A549 (cell line): ENCODE measurements at regions not wholly inside any gene's neighbourhood (a gene's known extent, or its start where the extent isn't known, plus 50 kb on each side); places are given as distances from the start of the nearest gene placed in this dataset.

Experiments used
- ATAC-seq, 2 experiments: fragments of 200-7000 bp in 1 of 2; fragments of >200 bp in 1 of 2; cut with Nextera tagmentation in 1 of 2; cut with Tn5 transposase in 1 of 2; 3 replicates each; pipeline versions ENCODE4 v1.8.0 to v1.9.1; 2018 to 2020; ENCODE audit warnings: mild to moderate bottlenecking in 1 of 2, moderate library complexity in 1 of 2
- CTCF ChIA-PET: fragments of 300-600 bp; sonication (Branson Sonifier 250); formaldehyde crosslinking; extraction: SDS; loops from one replicate; lab custom pipeline; 2021; ENCODE audit warnings: antibody characterized with exemption, inconsistent platforms; lab: Yijun Ruan, JAX
- POLR2A ChIA-PET: fragments of 350-600 bp; formaldehyde crosslinking; extraction: SDS; loops from one replicate; lab custom pipeline; 2021; ENCODE audit warnings: antibody characterized with exemption, inconsistent platforms; lab: Yijun Ruan, JAX
- DNase-seq, 2 experiments: peaks; one replicate each; pipeline versions ENCODE4 v3.0.0 to v3.0.0-alpha.2; 2011 to 2016; ENCODE audit warnings: low read depth in 1 of 2, low spot score in 1 of 2
- FAIRE-seq: peaks from 2 replicates; lab custom pipeline; 2011; peaks lifted over from hg19 to GRCh38; lab: Jason Lieb, UNC
- H3K27ac ChIP-seq, 2 experiments: fragments of >200 bp; sonication (Bioruptor Twin); formaldehyde crosslinking; 3 replicates each; pipeline ENCODE4 v1.5.1; 2016 to 2017
- H3K4me1 ChIP-seq: fragments of >200 bp; sonication (Bioruptor Twin); formaldehyde crosslinking; 3 replicates; pipeline ENCODE4 v1.6.1; 2016
- H3K4me2 ChIP-seq: fragments of >200 bp; sonication (Bioruptor Twin); formaldehyde crosslinking; 3 replicates; pipeline ENCODE4 v1.6.1; 2016
- H3K4me3 ChIP-seq: fragments of >200 bp; sonication (Bioruptor Twin); formaldehyde crosslinking; 3 replicates; pipeline ENCODE4 v1.5.1; 2016
- H3K9me3 ChIP-seq: fragments of >200 bp; sonication (Bioruptor Twin); formaldehyde crosslinking; 3 replicates; pipeline ENCODE4 v1.6.1; 2016
- ATOH8 ChIP-seq: fragments of 250-450 bp; sonication (Bioruptor Pico); IDR thresholded peaks from 2 replicates; pipeline ENCODE4 v1.5.0; 2020; ENCODE audit warnings: low read depth, mild to moderate bottlenecking, moderate library complexity
- CBX2 ChIP-seq: fragments of 200-600 bp; sonication (generic); IDR thresholded peaks from 2 replicates; pipeline ENCODE4 v1.6.1; 2016; ENCODE audit warnings: low read depth, mild to moderate bottlenecking, borderline replicate concordance
- E2F6 ChIP-seq: IDR thresholded peaks from 2 replicates; pipeline ENCODE4 v1.6.1; 2012; ENCODE audit warnings: low read depth, borderline replicate concordance
- EHF ChIP-seq: fragments of 250-450 bp; sonication (Bioruptor Pico); IDR thresholded peaks from 2 replicates; pipeline ENCODE4 v1.5.0; 2020; ENCODE audit warnings: mild to moderate bottlenecking
- EP300 ChIP-seq, 2 experiments: fragments of >200 bp; sonication (Bioruptor Twin); formaldehyde crosslinking; IDR thresholded peaks; 2 replicates in 1 of 2; 3 replicates in 1 of 2; pipeline ENCODE4 v1.6.1; 2016 to 2017
- ESRRA ChIP-seq: fragments of 150-350 bp; IDR thresholded peaks from 2 replicates; pipeline ENCODE4 v1.6.1; 2014; ENCODE audit warnings: mild to moderate bottlenecking, low read length, borderline replicate concordance
- FOSL2 ChIP-seq, 2 experiments: fragments of 450-650 bp in 1 of 2; fragments of >200 bp in 1 of 2; sonication (Bioruptor Twin) in 1 of 2; formaldehyde crosslinking; IDR thresholded peaks; 2 replicates each; pipeline versions ENCODE4 v1.5.0 to v1.6.1; 2016 to 2020; ENCODE audit warnings: mild to moderate bottlenecking in 1 of 2, moderate library complexity in 1 of 2
- HDAC2 ChIP-seq: fragments of 200-600 bp; sonication (generic); IDR thresholded peaks from 2 replicates; pipeline ENCODE4 v1.6.1; 2016
- HES2 ChIP-seq: fragments of >200 bp; sonication (Bioruptor Twin); formaldehyde crosslinking; IDR thresholded peaks from 2 replicates; pipeline ENCODE4 v1.6.1; 2016
- HMGXB4 ChIP-seq: fragments of 250-450 bp; sonication (Bioruptor Pico); IDR thresholded peaks from 2 replicates; pipeline ENCODE4 v1.5.0; 2021; ENCODE audit warnings: mild to moderate bottlenecking, moderate library complexity, borderline replicate concordance
- KDM1A ChIP-seq: fragments of 200-600 bp; sonication (generic); IDR thresholded peaks from 2 replicates; pipeline ENCODE4 v1.6.1; 2016; ENCODE audit warnings: low read depth, mild to moderate bottlenecking
- MAX ChIP-seq: IDR thresholded peaks from 2 replicates; pipeline ENCODE4 v1.6.1; 2012
- MYC ChIP-seq: IDR thresholded peaks from 2 replicates; pipeline ENCODE4 v1.6.1; 2012; ENCODE audit warnings: mild to moderate bottlenecking, inconsistent platforms, low read length, improper control_type of control experiment, borderline replicate concordance
- NFE2L2 ChIP-seq: fragments of 150-350 bp; conservative IDR thresholded peaks from 2 replicates; pipeline ENCODE4 v1.6.1; 2014; ENCODE audit warnings: low read length
- NR3C1 ChIP-seq: fragments of >200 bp; sonication (Bioruptor Twin); formaldehyde crosslinking; IDR thresholded peaks from 3 replicates; pipeline ENCODE4 v1.6.1; 2017
- RAD21 ChIP-seq, 2 experiments: fragments of >200 bp in 1 of 2; sonication (Bioruptor Twin) in 1 of 2; formaldehyde crosslinking in 1 of 2; IDR thresholded peaks in 1 of 2; conservative IDR thresholded peaks in 1 of 2; 2 replicates in 1 of 2; 3 replicates in 1 of 2; pipeline ENCODE4 v1.6.1; 2012 to 2018; ENCODE audit warnings: inconsistent platforms in 1 of 2
- RARB ChIP-seq: fragments of 250-450 bp; sonication (Bioruptor Pico); IDR thresholded peaks from 2 replicates; pipeline ENCODE4 v1.8.0; 2021; ENCODE audit warnings: mild to moderate bottlenecking, moderate library complexity
- REST ChIP-seq: fragments of 200-600 bp; sonication (generic); IDR thresholded peaks from 2 replicates; pipeline ENCODE4 v1.6.1; 2016; ENCODE audit warnings: antibody characterized with exemption, mild to moderate bottlenecking, moderate library complexity
- TFCP2L1 ChIP-seq: fragments of 250-450 bp; sonication (Bioruptor Pico); IDR thresholded peaks from 2 replicates; pipeline ENCODE4 v1.5.0; 2021; ENCODE audit warnings: mild to moderate bottlenecking
- ZC3H11A ChIP-seq: fragments of 450-650 bp; IDR thresholded peaks from 2 replicates; pipeline ENCODE4 v1.6.1; 2014; ENCODE audit warnings: antibody characterized with exemption, mild to moderate bottlenecking
- ZSCAN20 ChIP-seq: fragments of 250-450 bp; sonication (Bioruptor Pico); IDR thresholded peaks from 2 replicates; pipeline ENCODE4 v1.8.0; 2022; ENCODE audit warnings: mild to moderate bottlenecking, moderate library complexity
- WGBS: methylation state at CpG from one replicate; pipeline ENCODE4 v1.1.6; 2017; ENCODE audit errors: missing lambda C conversion rate; 5-methylcytosine and 5-hydroxymethylcytosine counted together

GRCh38 chr22:22745225-22746060, 101.0 kb downstream of the GGTLC2 start (continued):
- peak; percentile 25 to 28; a peak in 1 of 5 replicates for TF ChIP-seq RAD21 (conservative IDR thresholded peaks at IDR 0.05 in 1 of 2, IDR thresholded peaks at IDR 0.05 in 1 of 2)
- no peak for TF ChIP-seq HES2
- no peak for TF ChIP-seq EHF (CRISPR knock-in tag)
- TF ChIP-seq E2F6: no peak

GRCh38 chr22:22746061-22746962, 101.9 kb downstream of the GGTLC2 start:
- CTCF ChIA-PET: interaction anchor here (0.7 to 5.0 kb wide), 22 partner anchors 7 to 282 kb away, joined by 3 to 34 read pairs (median 5); no protein-coding TSS in a partner anchor
- Histone ChIP-seq H3K4me3 (no peak overlapping the region), H3K9me3 (no peaks in the 10 kb centered on the region), H3K4me2 (no peak overlapping the region), H3K4me1 (no peaks in the 10 kb centered on the region), H3K27ac (no peak overlapping the region)
- TF ChIP-seq ZSCAN20: no peak
- TF ChIP-seq NFE2L2: no peak
- TF ChIP-seq HMGXB4 (CRISPR knock-in tag): no peak
- no peak for TF ChIP-seq NR3C1
- no peak for TF ChIP-seq TFCP2L1 (CRISPR knock-in tag)
- TF ChIP-seq REST: no peak
- TF ChIP-seq MYC: no peak
- TF ChIP-seq RARB (CRISPR knock-in tag): no peak
- TF ChIP-seq FOSL2 (IDR thresholded peaks at IDR 0.05): no peak
- TF ChIP-seq FOSL2 (CRISPR knock-in tag; IDR thresholded peaks at IDR 0.05): no peak
- TF ChIP-seq EP300 (IDR thresholded peaks at IDR 0.05): no peak
- no peak for TF ChIP-seq ESRRA
- TF ChIP-seq CBX2: no peak
- TF ChIP-seq KDM1A: no peak
- no peak for TF ChIP-seq MAX
- TF ChIP-seq ZC3H11A: no peak
- TF ChIP-seq ATOH8: no peak
- no peak for TF ChIP-seq HDAC2
- no peak for DNase-seq
- FAIRE-seq: no peak
- peak in 1 of 2 experiments; percentile 35; a peak in 3 of 6 replicates for ATAC-seq
- POLR2A ChIA-PET: no interaction called here
- 42% methylated on average over 5 of the region's 11 CpGs for WGBS
